ENCODE measurements at regions not wholly inside any gene's neighbourhood (a gene's known extent, or its start where the extent isn't known, plus 50 kb on each side); places are given as distances from the start of the nearest gene placed in this dataset.
"Not testable (repeated sequence)": the region's sequence is repeated elsewhere in the genome, so short reads cannot be mapped to it uniquely, and the experiment has no call there.

DNA sequence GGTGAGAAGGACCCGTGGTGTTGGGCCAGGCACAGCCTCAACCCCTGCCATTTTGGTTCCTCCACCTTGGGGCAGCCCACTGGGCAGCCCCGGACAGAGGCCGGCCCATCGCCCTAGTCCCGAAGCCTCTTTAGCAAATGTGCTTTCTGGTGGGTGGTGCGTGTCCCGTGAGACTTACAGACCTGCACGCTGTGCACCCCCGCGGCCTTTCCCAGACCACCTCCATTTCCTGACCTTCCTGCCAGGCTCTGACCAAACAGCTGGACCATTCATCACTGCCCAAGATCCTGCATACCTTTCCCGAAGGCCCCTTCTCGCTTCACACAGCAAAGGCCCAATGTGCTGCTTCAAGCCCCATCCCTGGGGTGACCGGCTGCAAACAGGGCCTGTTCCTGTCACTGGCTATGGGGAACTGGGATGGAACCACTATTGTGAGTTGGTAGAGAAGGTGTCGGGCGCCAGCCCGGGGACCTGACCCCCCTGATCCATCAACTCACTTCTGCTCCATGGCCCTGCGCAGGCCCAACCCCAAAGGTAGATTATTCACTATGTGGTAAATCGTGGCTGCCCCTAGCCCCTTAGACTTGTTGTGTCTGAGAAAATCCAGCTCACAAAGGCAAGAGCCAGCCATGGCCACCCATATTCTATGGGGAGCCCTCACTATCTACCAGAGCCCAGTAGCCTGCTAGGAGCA is 341.0 kb downstream of the EIPR1 start:
- DNase-seq (ENCODE audit: low read depth, low spot score) = no peak

GRCh38 chr2:3035385-3036050 is 342.1 kb downstream of the EIPR1 start:
- no peak for DNase-seq (ENCODE audit: low read depth, low spot score)

DNA sequence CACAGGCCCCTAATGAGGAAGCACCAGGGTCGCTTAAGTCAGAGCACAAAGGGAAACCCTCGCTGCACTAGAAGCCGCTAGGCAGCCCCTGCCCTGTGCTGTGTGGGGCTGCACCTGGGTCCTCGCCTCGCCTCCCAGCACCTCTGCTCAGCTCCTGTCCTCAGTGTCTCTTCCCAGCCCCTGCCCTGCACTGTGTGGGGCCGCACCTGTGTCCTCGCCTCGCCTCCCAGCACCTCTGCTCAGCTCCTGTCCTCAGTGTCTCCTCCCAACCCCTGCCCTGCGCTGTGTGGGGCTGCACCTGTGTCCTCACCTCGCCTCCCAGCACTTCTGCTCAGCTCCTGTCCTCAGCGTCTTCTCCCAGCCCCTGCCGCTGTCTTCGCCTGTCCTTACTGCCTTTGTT is 342.8 kb downstream of the EIPR1 start:
- DNase-seq (ENCODE audit: low read depth, low spot score) = no peak

- no peak for DNase-seq (ENCODE audit: low read depth, low spot score)
Observed at GRCh38 chr2:3034396-3034795, 343.2 kb downstream of the EIPR1 start.

GRCh38 chr2:3033315-3033714 is 344.3 kb downstream of the EIPR1 start:
- DNase-seq (ENCODE audit: low read depth, low spot score) = no peak

DNA sequence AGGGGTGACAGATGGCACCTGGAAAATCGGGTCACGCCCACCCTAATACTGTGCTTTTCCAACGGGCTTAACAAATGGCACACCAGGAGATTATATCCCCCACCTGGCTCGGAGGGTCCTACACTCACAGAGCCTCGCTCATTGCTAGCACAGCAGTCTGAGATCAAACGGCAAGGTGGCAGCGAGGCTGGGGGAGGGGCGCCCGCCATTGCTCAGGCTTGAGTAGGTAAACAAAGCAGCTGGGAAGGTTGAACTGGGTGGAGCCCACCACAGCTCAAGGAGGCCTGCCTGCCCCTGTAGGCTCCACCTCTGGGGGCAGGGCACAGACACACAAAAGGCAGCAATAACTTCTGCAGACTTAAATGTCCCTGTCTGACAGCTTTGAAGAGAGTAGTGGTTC is 346.8 kb downstream of the EIPR1 start:
- not testable (repeated sequence) for DNase-seq (ENCODE audit: low read depth, low spot score)

DNA sequence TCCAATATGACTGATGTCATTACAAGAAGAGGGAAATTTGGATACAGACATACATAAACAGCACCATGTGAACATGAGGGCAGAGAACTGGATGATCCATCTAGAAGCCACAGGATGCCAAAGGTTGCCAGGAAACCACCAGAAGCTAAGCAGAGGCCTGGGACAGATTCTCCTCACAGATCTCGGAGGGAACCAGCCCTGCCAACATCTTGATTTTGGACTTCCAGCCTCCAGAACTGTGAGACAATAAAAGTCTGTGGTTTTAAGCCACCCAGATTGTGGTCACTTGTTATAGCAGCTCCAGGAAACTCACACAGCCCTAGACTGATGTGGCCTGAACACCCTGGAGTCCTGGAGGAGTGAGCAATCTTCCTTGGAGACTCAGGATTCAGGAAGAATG is 351.6 kb downstream of the EIPR1 start:
- DNase-seq (ENCODE audit: low read depth, low spot score) = no peak

GRCh38 chr2:3025261-3025660 is 352.4 kb downstream of the EIPR1 start:
- no peak for DNase-seq (ENCODE audit: low read depth, low spot score)

- no peak for DNase-seq (ENCODE audit: low read depth, low spot score)
Observed at GRCh38 chr2:3024401-3024935, 353.1 kb downstream of the EIPR1 start.

- no peak for DNase-seq (ENCODE audit: low read depth, low spot score)
Observed at GRCh38 chr2:3023531-3023930, 354.1 kb downstream of the EIPR1 start.

DNA sequence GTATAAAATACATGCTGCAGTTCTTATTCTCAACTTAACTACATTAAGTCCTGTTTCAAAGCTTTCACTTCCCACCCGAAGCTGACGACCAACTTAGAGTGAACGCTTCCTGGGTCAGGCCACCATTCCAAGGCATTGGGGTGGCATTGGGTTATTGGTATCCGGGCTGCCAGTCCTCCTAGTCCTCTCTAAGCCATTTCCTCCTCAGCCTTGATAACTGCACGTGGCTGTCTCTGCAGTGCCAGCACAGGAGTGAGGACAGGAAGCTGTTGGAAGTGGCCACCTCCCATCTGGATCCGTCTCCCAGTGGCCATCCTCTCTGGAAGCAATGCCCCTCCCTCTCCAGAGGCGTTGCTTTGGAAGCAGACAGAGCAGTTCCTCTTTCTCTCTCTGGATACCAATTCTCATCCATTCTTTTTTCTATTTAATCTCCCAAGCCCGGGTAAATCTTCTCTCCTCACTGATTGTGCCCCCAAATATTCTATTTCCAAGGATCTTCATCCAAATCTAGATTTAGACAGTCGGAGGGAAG is 354.7 kb downstream of the EIPR1 start:
- DNase-seq (ENCODE audit: low read depth, low spot score) = no peak

DNA sequence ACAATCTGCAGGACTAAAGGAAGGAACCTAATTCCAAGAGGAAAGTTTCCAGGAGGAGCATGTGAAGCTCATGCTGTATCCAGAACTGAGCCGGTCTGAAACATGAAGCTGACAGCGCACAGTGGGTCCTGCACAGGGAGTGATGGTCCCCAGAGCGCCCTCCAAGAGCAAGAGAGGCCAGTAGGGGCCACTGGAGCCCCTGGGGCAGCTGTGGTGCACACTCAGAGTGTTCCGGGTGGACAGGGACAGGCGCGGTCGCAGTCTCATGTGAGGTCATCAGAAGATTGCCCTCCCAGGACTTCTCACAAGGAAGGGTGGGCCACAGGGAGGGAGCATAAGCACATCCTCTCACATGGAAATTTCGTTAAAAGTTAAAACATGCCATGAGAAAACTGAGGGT is 355.9 kb downstream of the EIPR1 start:
- DNase-seq (ENCODE audit: low read depth, low spot score) = no peak

- no peak for DNase-seq (ENCODE audit: low read depth, low spot score)
Observed at GRCh38 chr2:3010001-3010400, 367.6 kb downstream of the EIPR1 start.

GRCh38 chr2:3009483-3009882 is 368.1 kb downstream of the EIPR1 start:
- no peak for DNase-seq (ENCODE audit: low read depth, low spot score)

DNA sequence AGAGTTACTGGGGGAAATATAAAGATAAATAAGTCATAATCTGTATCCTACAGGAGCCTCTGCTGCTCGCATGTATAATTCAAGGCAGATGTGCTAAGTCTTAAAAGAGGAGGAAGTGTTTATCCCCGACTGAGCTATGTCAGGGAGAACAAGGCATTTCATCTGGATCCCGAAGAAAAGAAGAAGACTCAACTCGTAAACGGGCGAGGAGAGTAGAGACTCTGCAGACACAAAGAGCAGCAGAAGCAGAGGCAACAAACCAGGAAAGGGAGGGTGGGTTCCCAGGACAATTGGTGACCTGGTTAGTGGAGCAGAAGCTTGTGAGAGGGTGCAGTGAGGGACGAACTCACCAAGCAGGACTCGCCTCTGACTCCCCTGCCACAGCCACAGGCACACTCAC is 368.6 kb downstream of the EIPR1 start:
- no peak for DNase-seq (ENCODE audit: low read depth, low spot score)

- no peak for DNase-seq (ENCODE audit: low read depth, low spot score)
Observed at GRCh38 chr2:3008561-3008960, 369.1 kb downstream of the EIPR1 start.

DNA sequence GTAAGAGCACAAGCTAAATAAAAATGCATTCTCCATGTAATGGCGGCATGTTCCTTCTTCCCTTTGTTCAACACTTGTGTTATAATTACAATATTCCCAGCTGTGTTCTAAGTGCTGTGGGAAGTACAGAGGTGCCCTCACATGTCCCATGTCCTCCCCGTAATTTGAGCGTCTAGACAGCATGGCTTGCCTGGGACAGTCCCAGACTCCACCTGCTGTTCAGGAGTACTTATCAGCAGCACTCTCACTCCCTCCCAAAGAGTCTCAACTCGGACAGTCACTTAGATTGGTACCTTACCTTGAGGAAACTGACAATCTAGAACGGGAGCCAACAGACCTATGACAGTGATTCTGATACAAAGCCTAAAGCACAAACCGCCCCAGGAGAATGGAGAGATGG is 370.5 kb downstream of the EIPR1 start:
- no peak for DNase-seq (ENCODE audit: low read depth, low spot score)

DNA sequence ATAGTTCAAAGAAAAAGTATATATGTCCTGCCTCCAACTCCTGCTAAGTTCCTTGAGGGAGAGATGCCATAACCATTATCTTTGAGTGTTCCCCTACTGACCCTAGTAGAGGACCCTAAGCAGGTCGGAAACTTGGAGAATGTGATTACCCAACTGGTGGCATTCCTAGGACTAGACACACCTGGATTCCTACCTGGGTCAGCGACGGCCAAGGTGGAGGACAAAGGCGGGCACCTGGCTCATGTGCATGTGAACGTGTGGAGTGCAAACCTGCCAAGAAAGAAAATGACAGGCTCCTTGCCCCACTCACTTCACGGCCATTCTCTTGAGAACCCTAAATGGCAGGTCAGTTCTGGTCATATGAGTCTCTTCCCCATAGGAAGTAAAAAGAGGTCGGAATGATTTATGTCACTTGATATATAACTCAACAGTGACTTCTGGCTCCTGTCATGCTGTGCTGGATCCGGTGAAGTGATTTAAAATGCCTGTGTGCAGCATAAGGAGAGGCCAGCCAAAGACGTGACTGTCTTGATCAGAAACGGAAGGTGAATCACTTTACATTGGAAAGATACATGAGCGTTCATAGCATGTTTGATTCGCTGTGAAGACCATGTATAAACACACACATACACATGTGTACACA is 371.6 kb downstream of the EIPR1 start:
- DNase-seq (ENCODE audit: low read depth, low spot score) = no peak

- DNase-seq (ENCODE audit: low read depth, low spot score) = peak; percentile 29
Observed at GRCh38 chr2:3001615-3002560, 375.7 kb downstream of the EIPR1 start.

- no peak for DNase-seq (ENCODE audit: low read depth, low spot score)
Observed at GRCh38 chr2:3000968-3001367, 376.6 kb downstream of the EIPR1 start.

GRCh38 chr2:3000125-3000524 is 377.5 kb downstream of the EIPR1 start:
- no peak for DNase-seq (ENCODE audit: low read depth, low spot score)
